GM10266 (cell line): ENCODE measurements at regions not wholly inside any gene's neighbourhood (a gene's known extent, or its start where the extent isn't known, plus 50 kb on each side); places are given as distances from the start of the nearest gene placed in this dataset.

Source experiments
- DNase-seq: peaks from one replicate; pipeline ENCODE4 v3.0.0; 2012; ENCODE audit errors: extremely low spot score
- TF ChIP-seq, protein P1 (sequence below): IDR thresholded peaks from 2 replicates; pipeline ENCODE4 v1.5.1; 2012; ENCODE audit warnings: mild to moderate bottlenecking, low read depth; ENCODE audit not compliant: control insufficient read depth, insufficient read depth; ENCODE audit errors: missing control alignments

DNA sequence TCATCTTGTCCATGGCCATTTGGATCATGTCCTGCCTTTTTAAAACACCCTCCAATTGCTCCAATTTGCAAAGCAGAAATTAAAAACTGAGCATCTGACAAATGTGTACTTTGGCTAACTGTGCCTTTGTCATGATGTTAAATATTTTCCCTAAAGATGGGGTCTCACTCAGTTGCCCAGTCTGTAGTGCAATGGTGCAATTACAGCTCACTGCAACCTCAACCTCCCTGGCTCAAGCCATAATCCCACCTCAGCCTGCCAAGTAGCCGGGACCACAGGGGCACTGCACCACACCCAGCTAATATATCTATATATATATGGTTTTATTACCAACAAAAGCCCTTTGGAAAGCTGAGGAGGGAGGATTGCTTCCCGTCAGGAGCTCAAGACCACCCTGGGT lies 782.7 kb downstream of the UQCRFS1 start:
- TF ChIP-seq, protein P1, sequence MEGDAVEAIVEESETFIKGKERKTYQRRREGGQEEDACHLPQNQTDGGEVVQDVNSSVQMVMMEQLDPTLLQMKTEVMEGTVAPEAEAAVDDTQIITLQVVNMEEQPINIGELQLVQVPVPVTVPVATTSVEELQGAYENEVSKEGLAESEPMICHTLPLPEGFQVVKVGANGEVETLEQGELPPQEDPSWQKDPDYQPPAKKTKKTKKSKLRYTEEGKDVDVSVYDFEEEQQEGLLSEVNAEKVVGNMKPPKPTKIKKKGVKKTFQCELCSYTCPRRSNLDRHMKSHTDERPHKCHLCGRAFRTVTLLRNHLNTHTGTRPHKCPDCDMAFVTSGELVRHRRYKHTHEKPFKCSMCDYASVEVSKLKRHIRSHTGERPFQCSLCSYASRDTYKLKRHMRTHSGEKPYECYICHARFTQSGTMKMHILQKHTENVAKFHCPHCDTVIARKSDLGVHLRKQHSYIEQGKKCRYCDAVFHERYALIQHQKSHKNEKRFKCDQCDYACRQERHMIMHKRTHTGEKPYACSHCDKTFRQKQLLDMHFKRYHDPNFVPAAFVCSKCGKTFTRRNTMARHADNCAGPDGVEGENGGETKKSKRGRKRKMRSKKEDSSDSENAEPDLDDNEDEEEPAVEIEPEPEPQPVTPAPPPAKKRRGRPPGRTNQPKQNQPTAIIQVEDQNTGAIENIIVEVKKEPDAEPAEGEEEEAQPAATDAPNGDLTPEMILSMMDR = no peak
- DNase-seq = no peak

GRCh38 chr19:28429356-28429755 lies 783.6 kb downstream of the UQCRFS1 start:
- no peak for DNase-seq
- TF ChIP-seq, protein P1 = no peak

GRCh38 chr19:28428663-28429348 lies 784.1 kb downstream of the UQCRFS1 start:
- TF ChIP-seq, protein P1 = no peak
- no peak for DNase-seq

DNA sequence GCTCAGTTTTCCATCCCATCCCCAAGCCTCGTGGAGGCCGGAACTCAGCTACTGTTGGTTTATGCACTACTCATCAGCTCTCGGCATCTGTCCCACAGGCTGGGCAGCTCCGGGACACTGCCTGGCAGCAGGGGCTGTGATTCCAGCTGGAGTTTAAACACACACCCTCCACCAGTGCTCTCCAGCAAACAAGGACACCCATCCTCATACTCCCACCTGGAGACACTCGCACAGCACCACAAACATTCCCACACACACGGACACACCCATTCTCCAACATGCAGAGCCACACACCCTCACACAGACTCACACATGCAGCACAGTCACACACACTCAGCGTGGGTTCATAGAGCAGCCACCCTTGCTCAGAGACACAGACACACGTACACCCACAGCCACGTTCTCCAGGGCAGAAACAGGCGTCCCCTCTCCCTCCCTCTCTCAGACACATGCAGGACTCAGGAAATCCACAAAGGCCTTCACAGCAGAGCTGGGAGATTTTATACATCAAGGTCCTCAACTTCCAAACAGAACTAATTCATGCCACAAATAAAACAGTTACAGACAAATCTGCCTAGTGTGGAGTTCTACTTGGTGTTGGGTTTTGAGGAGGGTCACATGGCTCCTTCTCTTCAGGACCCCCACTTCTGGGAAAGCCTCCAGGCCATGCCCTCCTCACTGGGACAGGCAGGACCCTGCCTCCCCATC lies 785.4 kb downstream of the UQCRFS1 start:
- TF ChIP-seq, protein P1 = no peak
- DNase-seq = no peak

DNA sequence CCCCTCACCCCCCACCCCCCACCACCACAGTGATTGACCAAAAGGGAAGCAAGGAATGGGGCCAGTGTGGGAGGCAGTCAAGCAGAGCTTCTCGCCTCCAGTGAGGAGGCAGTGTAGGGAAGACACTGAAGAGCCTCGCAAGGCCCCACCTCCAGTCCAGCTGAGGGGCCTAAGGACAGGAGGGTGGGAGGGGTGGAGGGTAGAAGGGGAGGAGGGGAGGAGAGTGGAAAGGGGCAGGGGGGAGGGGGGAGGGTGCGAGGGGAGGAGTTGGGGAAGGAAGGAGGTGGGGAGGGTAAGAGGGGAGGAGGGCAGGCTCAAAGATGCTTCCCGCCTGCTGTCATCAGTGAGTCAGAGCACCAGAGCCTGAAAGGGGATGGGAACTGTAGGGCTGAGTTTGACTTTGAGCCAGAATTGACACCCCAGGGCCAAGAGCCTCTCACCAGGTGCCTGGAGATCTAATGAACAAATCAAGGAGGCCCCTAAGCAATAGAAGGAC lies 786.2 kb downstream of the UQCRFS1 start:
- TF ChIP-seq, protein P1 = no peak

GRCh38 chr19:28426110-28426729 lies 786.7 kb downstream of the UQCRFS1 start:
- TF ChIP-seq, protein P1 = no peak

More for the DNA sequence above, 786.2 kb downstream of the UQCRFS1 start:
- no peak for DNase-seq

More at GRCh38 chr19:28426110-28426729, 786.7 kb downstream of the UQCRFS1 start:
- DNase-seq = no peak
